Keratinocyte (primary cell): ENCODE measurements at regions not wholly inside any gene's neighbourhood (a gene's known extent, or its start where the extent isn't known, plus 50 kb on each side); places are given as distances from the start of the nearest gene placed in this dataset.

ENCODE experiments used
- DNase-seq: peaks from one replicate; pipeline ENCODE4 v3.0.0-alpha.2; 2011; ENCODE audit warnings: low read depth, missing footprints, low spot score
- FAIRE-seq: peaks from 2 replicates; lab custom pipeline; 2011; peaks lifted over from hg19 to GRCh38; lab: Jason Lieb, UNC
- H2AFZ ChIP-seq: 2 replicates; pipeline ENCODE4 v1.6.0; 2012; ENCODE audit warnings: low read length, control low read depth, inconsistent platforms; ENCODE audit not compliant: control insufficient read depth
- H3K27ac ChIP-seq: 2 replicates; pipeline ENCODE4 v1.5.1; 2011; ENCODE audit warnings: low read length; ENCODE audit not compliant: control insufficient read depth, insufficient read depth
- H3K27me3 ChIP-seq: 3 replicates; pipeline ENCODE4 v1.6.0; 2011; ENCODE audit warnings: low read length; ENCODE audit not compliant: control insufficient read depth, insufficient read depth; ENCODE audit errors: extremely low read depth
- H3K36me3 ChIP-seq, 2 experiments: 2 replicates in 1 of 2; 3 replicates in 1 of 2; pipeline ENCODE4 v1.5.1; 2011; ENCODE audit warnings: low read length in 2 of 2, mild to moderate bottlenecking in 1 of 2; ENCODE audit not compliant: control insufficient read depth in 2 of 2, insufficient read depth in 2 of 2; ENCODE audit errors: extremely low read depth in 1 of 2
- H3K4me1 ChIP-seq: 3 replicates; pipeline ENCODE4 v1.5.1; 2011; ENCODE audit warnings: low read length; ENCODE audit not compliant: control insufficient read depth, insufficient read depth; ENCODE audit errors: extremely low read depth
- H3K4me2 ChIP-seq: 3 replicates; pipeline ENCODE4 v1.6.0; 2011; ENCODE audit warnings: low read depth, low read length; ENCODE audit not compliant: control insufficient read depth, insufficient read depth; ENCODE audit errors: extremely low read depth
- H3K4me3 ChIP-seq, 3 experiments: fragments of 200-600 bp in 1 of 3; sonication (generic) in 1 of 3; 2 replicates in 2 of 3; 3 replicates in 1 of 3; pipeline ENCODE4 v1.5.1; 2011 to 2016; ENCODE audit warnings: low read length in 3 of 3, mild to moderate bottlenecking in 3 of 3, control low read depth in 2 of 3, inconsistent platforms in 1 of 3, low read depth in 1 of 3, mixed read lengths in 1 of 3, mixed run types in 1 of 3, moderate library complexity in 1 of 3; ENCODE audit not compliant: control insufficient read depth in 2 of 3, insufficient read depth in 2 of 3; ENCODE audit errors: extremely low read depth in 1 of 3
- H3K79me2 ChIP-seq: 2 replicates; pipeline ENCODE4 v1.6.0; 2012; ENCODE audit warnings: low read length; ENCODE audit not compliant: control insufficient read depth, insufficient read depth
- H3K9ac ChIP-seq: 3 replicates; pipeline ENCODE4 v1.6.0; 2011; ENCODE audit warnings: low read length; ENCODE audit not compliant: control insufficient read depth, insufficient read depth; ENCODE audit errors: extremely low read depth
- H3K9me1 ChIP-seq: 3 replicates; pipeline ENCODE4 v1.6.0; 2011; ENCODE audit warnings: low read length; ENCODE audit not compliant: control insufficient read depth, insufficient read depth; ENCODE audit errors: extremely low read depth
- H3K9me3 ChIP-seq: 2 replicates; pipeline ENCODE4 v1.5.1; 2012; ENCODE audit warnings: low read depth, low read length; ENCODE audit not compliant: control insufficient read depth
- H4K20me1 ChIP-seq: 3 replicates; pipeline ENCODE4 v1.6.0; 2011; ENCODE audit warnings: low read length; ENCODE audit not compliant: control insufficient read depth, insufficient read depth; ENCODE audit errors: extremely low read depth
- EZH2 ChIP-seq: IDR thresholded peaks from one replicate; pipeline ENCODE4 v1.6.1; 2012; ENCODE audit warnings: inconsistent platforms, mild to moderate bottlenecking, low read length, moderate library complexity
- dilution Hi-C: fragments of 300-500 bp; cut with MboI; formaldehyde crosslinking; loops from one replicate; pipeline ENCODE4 v1.7.0; 2020; ENCODE audit warnings: low sequenced_read_pairs; ENCODE audit not compliant: extremely low pct_ligation_motif_present
- TF ChIP-seq, protein P1 (sequence below), 3 experiments: IDR thresholded peaks in 1 of 3; conservative IDR thresholded peaks in 1 of 3; optimal IDR thresholded peaks in 1 of 3; 2 replicates in 2 of 3; 3 replicates in 1 of 3; pipeline versions ENCODE3 to v1.5.1; 2011; ENCODE audit warnings: low read length in 3 of 3, mild to moderate bottlenecking in 3 of 3, moderate library complexity in 2 of 3, control low read depth in 1 of 3, inconsistent platforms in 1 of 3; ENCODE audit not compliant: insufficient read depth in 2 of 3; ENCODE audit errors: extremely low read depth in 1 of 3

DNA sequence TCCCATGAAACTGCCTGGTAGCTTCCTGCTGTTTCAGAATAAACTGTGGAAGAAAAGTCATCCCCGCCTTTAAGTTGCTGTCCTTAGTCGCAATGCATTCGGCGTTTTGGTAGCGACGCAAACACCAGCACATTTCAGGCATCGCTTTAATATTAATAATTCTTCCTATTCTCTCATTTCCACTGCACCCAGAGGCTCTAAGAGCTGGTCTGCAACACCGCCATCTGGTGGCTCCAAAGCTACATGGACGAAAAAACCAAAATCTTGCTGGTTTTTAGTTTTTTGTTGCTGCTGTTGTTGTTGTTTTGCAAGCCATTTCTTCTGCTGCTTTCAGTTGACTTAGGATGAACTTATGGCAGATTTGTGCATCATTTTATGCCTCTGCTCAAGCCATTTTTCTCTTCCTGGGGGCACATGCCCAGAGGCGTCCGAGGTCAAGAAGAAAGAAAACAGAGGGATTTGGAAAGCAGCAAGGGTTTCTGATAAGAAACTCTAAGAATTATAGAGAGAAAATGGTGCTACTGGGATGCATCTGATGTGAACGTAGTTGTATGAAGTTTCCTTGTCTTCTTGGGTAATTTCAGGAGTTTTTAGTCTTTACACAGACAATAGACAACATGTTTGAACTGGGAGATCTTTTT, 345.4 kb upstream of the KIRREL3 start:
- Histone ChIP-seq H2AFZ (no peak overlapping the region), H4K20me1 (no peaks in the 10 kb centered on the region), H3K9me1 (no peaks in the 10 kb centered on the region), H3K4me2 (no peak overlapping the region), H3K4me3 (no peak overlapping the region), H3K9me3 (no peaks in the 10 kb centered on the region), H3K27ac (no peak overlapping the region), H3K4me1 (no peaks in the 10 kb centered on the region), H3K79me2 (no peaks in the 10 kb centered on the region), H3K9ac (no peak overlapping the region), H3K27me3 (no peaks in the 10 kb centered on the region), H3K36me3 (no peaks in the 10 kb centered on the region)
- dilution Hi-C loops, result no loop called here
- FAIRE-seq, result no peak
- DNase-seq, result no peak
- no peak for TF ChIP-seq EZH2
- TF ChIP-seq, protein P1, sequence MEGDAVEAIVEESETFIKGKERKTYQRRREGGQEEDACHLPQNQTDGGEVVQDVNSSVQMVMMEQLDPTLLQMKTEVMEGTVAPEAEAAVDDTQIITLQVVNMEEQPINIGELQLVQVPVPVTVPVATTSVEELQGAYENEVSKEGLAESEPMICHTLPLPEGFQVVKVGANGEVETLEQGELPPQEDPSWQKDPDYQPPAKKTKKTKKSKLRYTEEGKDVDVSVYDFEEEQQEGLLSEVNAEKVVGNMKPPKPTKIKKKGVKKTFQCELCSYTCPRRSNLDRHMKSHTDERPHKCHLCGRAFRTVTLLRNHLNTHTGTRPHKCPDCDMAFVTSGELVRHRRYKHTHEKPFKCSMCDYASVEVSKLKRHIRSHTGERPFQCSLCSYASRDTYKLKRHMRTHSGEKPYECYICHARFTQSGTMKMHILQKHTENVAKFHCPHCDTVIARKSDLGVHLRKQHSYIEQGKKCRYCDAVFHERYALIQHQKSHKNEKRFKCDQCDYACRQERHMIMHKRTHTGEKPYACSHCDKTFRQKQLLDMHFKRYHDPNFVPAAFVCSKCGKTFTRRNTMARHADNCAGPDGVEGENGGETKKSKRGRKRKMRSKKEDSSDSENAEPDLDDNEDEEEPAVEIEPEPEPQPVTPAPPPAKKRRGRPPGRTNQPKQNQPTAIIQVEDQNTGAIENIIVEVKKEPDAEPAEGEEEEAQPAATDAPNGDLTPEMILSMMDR (optimal IDR thresholded peaks at IDR 0.05 in 1 of 3, IDR thresholded peaks at IDR 0.05 in 1 of 3, conservative IDR thresholded peaks at IDR 0.05 in 1 of 3; ENCODE audit: extremely low read depth in 1 of 3, insufficient read depth in 2 of 3, low read length in 3 of 3), result peak; percentile 53 to 86 (median 68)

DNA sequence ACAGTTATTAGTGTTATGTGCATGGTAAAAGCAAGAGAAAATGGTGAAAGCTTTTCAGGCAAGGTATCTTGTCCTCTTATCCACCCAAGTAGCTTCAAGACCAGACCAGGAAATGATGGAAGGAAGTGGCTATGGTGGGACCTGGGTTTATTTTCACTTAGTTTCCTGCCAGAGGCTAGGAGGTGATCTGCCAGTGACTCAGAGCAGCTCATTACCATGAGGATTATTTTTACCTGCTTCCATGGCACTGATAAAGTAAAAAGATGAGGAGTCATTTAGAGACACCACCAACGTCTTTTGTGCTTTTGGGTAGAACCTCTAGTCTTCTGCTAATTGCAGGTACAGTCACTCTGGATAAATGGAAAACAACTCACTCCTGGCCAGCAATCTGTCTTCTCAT, 339.9 kb upstream of the KIRREL3 start:
- H3K4me2 ChIP-seq, result no peak overlapping the region
- no peak for FAIRE-seq

More for the DNA sequence above, 339.9 kb upstream of the KIRREL3 start:
- Histone ChIP-seq H4K20me1 (no peaks in the 10 kb centered on the region), H3K4me3 (no peak overlapping the region), H3K36me3 (no peaks in the 10 kb centered on the region), H3K9ac (no peak overlapping the region), H2AFZ (peak overlapping the region; percentile 22), H3K79me2 (no peaks in the 10 kb centered on the region), H3K27me3 (no peaks in the 10 kb centered on the region), H3K9me1 (no peaks in the 10 kb centered on the region), H3K9me3 (no peaks in the 10 kb centered on the region), H3K27ac (no peak overlapping the region), H3K4me1 (peaks cover 11% of the 10 kb centered on the region)
- dilution Hi-C loops, result no loop called here
- TF ChIP-seq, protein P1 (optimal IDR thresholded peaks at IDR 0.05 in 1 of 3, IDR thresholded peaks at IDR 0.05 in 1 of 3, conservative IDR thresholded peaks at IDR 0.05 in 1 of 3; ENCODE audit: extremely low read depth in 1 of 3, insufficient read depth in 2 of 3, low read length in 3 of 3), result no peak
- no peak for TF ChIP-seq EZH2
- DNase-seq, result no peak
